GM23248 (cell line): ENCODE measurements at regions not wholly inside any gene's neighbourhood (a gene's known extent, or its start where the extent isn't known, plus 50 kb on each side); places are given as distances from the start of the nearest gene placed in this dataset.

Experiments
- DNase-seq: peaks from one replicate; pipeline ENCODE4 v3.0.0-alpha.2; 2015
- H2AFZ ChIP-seq: fragments of 200-600 bp; sonication (generic); 2 replicates; pipeline ENCODE4 v1.6.1; 2016; ENCODE audit warnings: antibody characterized with exemption
- H3F3A ChIP-seq: fragments of 200-600 bp; sonication (generic); 2 replicates; pipeline ENCODE4 v1.6.1; 2016; ENCODE audit warnings: mild to moderate bottlenecking, antibody characterized with exemption, mixed run types; ENCODE audit not compliant: insufficient read depth
- H3K27ac ChIP-seq: fragments of 200-600 bp; sonication (generic); 2 replicates; pipeline ENCODE4 v1.5.1; 2016; ENCODE audit warnings: mild to moderate bottlenecking
- H3K27me3 ChIP-seq: fragments of 200-600 bp; sonication (generic); replicated peaks from 2 replicates; pipeline ENCODE4 v1.6.1; 2016; ENCODE audit warnings: mild to moderate bottlenecking; ENCODE audit not compliant: insufficient read depth
- H3K36me3 ChIP-seq: fragments of 200-600 bp; sonication (generic); 2 replicates; pipeline ENCODE4 v1.6.1; 2016; ENCODE audit warnings: low read depth, mild to moderate bottlenecking
- H3K4me1 ChIP-seq: fragments of 200-600 bp; sonication (generic); 2 replicates; pipeline ENCODE4 v1.6.1; 2016; ENCODE audit warnings: mild to moderate bottlenecking; ENCODE audit not compliant: insufficient read depth
- H3K4me2 ChIP-seq: fragments of 200-600 bp; sonication (generic); one replicate; pipeline ENCODE4 v1.6.1; 2016; ENCODE audit warnings: mild to moderate bottlenecking; ENCODE audit not compliant: unreplicated experiment
- H3K4me3 ChIP-seq: fragments of 200-600 bp; sonication (generic); 2 replicates; pipeline ENCODE4 v1.5.1; 2016; ENCODE audit warnings: mild to moderate bottlenecking
- H3K79me2 ChIP-seq: fragments of 200-600 bp; sonication (generic); 2 replicates; pipeline ENCODE4 v1.6.1; 2016; ENCODE audit warnings: mild to moderate bottlenecking; ENCODE audit not compliant: insufficient read depth
- H3K9ac ChIP-seq: fragments of 200-600 bp; sonication (generic); 2 replicates; pipeline ENCODE4 v1.6.1; 2016; ENCODE audit warnings: mild to moderate bottlenecking
- H3K9me2 ChIP-seq: fragments of 200-600 bp; sonication (generic); 2 replicates; pipeline ENCODE4 v1.6.1; 2016; ENCODE audit warnings: mixed run types, mild to moderate bottlenecking, moderate library complexity; ENCODE audit not compliant: insufficient read depth
- H3K9me3 ChIP-seq: fragments of 200-600 bp; sonication (generic); one replicate; pipeline ENCODE4 v1.6.1; 2017; ENCODE audit warnings: low read depth
- H4K20me1 ChIP-seq: fragments of 200-600 bp; sonication (generic); 2 replicates; pipeline ENCODE4 v1.6.0; 2016; ENCODE audit not compliant: insufficient read depth
- EZH2 ChIP-seq: fragments of 200-600 bp; sonication (generic); IDR thresholded peaks from 2 replicates; pipeline ENCODE4 v1.6.1; 2018; ENCODE audit warnings: antibody characterized with exemption, mild to moderate bottlenecking; ENCODE audit not compliant: insufficient read depth, poor library complexity, severe bottlenecking
- EZH2phosphoT487 ChIP-seq: fragments of 200-600 bp; sonication (generic); IDR thresholded peaks from 2 replicates; pipeline ENCODE4 v1.6.1; 2018; ENCODE audit warnings: antibody characterized with exemption, moderate library complexity, mild to moderate bottlenecking, low read depth; ENCODE audit not compliant: insufficient read depth
- WGBS, 2 experiments: methylation state at CpG; one replicate each; pipeline ENCODE4 v1.1.6; 2015 to 2017; ENCODE audit warnings: low lambda C conversion rate in 2 of 2, low coverage in 1 of 2; ENCODE audit errors: missing lambda C conversion rate in 2 of 2; 5-methylcytosine and 5-hydroxymethylcytosine counted together
- in situ Hi-C: fragments of 300-500 bp; cut with MboI; formaldehyde crosslinking; loops from 2 replicates; pipeline ENCODE4 v1.15.0; 2020

GRCh38 chr9:90547896-90548295, 94.7 kb downstream of the DIRAS2 start:
- Histone ChIP-seq H2AFZ (no peak overlapping the region), H3K9ac (no peak overlapping the region), H3K4me1 (no peaks in the 10 kb centered on the region), H3K9me3 (no peaks in the 10 kb centered on the region), H3K4me2 (no peak overlapping the region), H3K4me3 (no peak overlapping the region), H3K36me3 (no peaks in the 10 kb centered on the region), H3F3A (no peaks in the 10 kb centered on the region), H3K27me3 (no peaks in the 10 kb centered on the region), H3K9me2 (no peaks in the 10 kb centered on the region), H4K20me1 (no peaks in the 10 kb centered on the region), H3K79me2 (no peaks in the 10 kb centered on the region), H3K27ac (no peak overlapping the region)
- DNase-seq, result no peak
- 8 to 9% methylated on average over 2 of the region's 2 CpGs for WGBS, 2 experiments
- TF ChIP-seq EZH2phosphoT487, result no peak
- no peak for TF ChIP-seq EZH2
- in situ Hi-C loops, result no loop called here

- no peak overlapping the region for H3K27ac ChIP-seq
- TF ChIP-seq EZH2phosphoT487, result no peak
- no peak for TF ChIP-seq EZH2
- 0 to 5% methylated on average over 1 of the region's 1 CpG for WGBS, 2 experiments
These were observed 90.3 kb downstream of the DIRAS2 start for GRCh38 chr9:90552317-90552716.

GRCh38 chr9:90555351-90556057, 87.1 kb downstream of the DIRAS2 start:
- no peaks in the 10 kb centered on the region for H4K20me1 ChIP-seq
- H2AFZ ChIP-seq, result no peak overlapping the region
- no peaks in the 10 kb centered on the region for H3K79me2 ChIP-seq
- TF ChIP-seq EZH2phosphoT487 (no peak), EZH2 (no peak)
- 22 to 26% methylated on average over 7 of the region's 7 CpGs for WGBS, 2 experiments
- H3K27me3 ChIP-seq, result no peaks in the 10 kb centered on the region
- no peak overlapping the region for H3K9ac ChIP-seq
- DNase-seq, result no peak
- H3K27ac ChIP-seq, result no peak overlapping the region
- no peaks in the 10 kb centered on the region for H3K9me3 ChIP-seq
- H3F3A ChIP-seq, result no peaks in the 10 kb centered on the region
- no peak overlapping the region for H3K4me3 ChIP-seq
- no peaks in the 10 kb centered on the region for H3K9me2 ChIP-seq
- H3K4me2 ChIP-seq, result no peak overlapping the region
- no peaks in the 10 kb centered on the region for H3K36me3 ChIP-seq
- in situ Hi-C loops, result no loop called here
- no peaks in the 10 kb centered on the region for H3K4me1 ChIP-seq

More at GRCh38 chr9:90552317-90552716, 90.3 kb downstream of the DIRAS2 start:
- Histone ChIP-seq H2AFZ (no peak overlapping the region), H3K9me2 (no peaks in the 10 kb centered on the region), H3K4me1 (no peaks in the 10 kb centered on the region), H3K9ac (no peak overlapping the region), H3K9me3 (no peaks in the 10 kb centered on the region), H3K79me2 (no peaks in the 10 kb centered on the region), H3K27me3 (no peaks in the 10 kb centered on the region), H3K4me3 (no peak overlapping the region), H3F3A (no peaks in the 10 kb centered on the region), H3K36me3 (no peaks in the 10 kb centered on the region), H3K4me2 (no peak overlapping the region), H4K20me1 (no peaks in the 10 kb centered on the region)
- in situ Hi-C loops, result no loop called here
- DNase-seq, result no peak

GRCh38 chr9:90556897-90557675, 85.5 kb downstream of the DIRAS2 start:
- Histone ChIP-seq H3K27ac (no peak overlapping the region), H3K9me3 (no peaks in the 10 kb centered on the region), H3K27me3 (no peaks in the 10 kb centered on the region), H3K4me1 (no peaks in the 10 kb centered on the region), H2AFZ (no peak overlapping the region), H3K4me3 (no peak overlapping the region), H3K79me2 (no peaks in the 10 kb centered on the region), H4K20me1 (no peaks in the 10 kb centered on the region), H3K9me2 (no peaks in the 10 kb centered on the region), H3F3A (no peaks in the 10 kb centered on the region), H3K4me2 (no peak overlapping the region), H3K9ac (no peak overlapping the region), H3K36me3 (no peaks in the 10 kb centered on the region)
- WGBS, 2 experiments, result 17 to 19% methylated on average over 5 of the region's 5 CpGs
- no peak for DNase-seq
- TF ChIP-seq EZH2phosphoT487 (no peak), EZH2 (no peak)
- in situ Hi-C loops, result no loop called here
